ENCODE measurements at regions not wholly inside any gene's neighbourhood (a gene's known extent, or its start where the extent isn't known, plus 50 kb on each side); places are given as distances from the start of the nearest gene placed in this dataset.

DNA sequence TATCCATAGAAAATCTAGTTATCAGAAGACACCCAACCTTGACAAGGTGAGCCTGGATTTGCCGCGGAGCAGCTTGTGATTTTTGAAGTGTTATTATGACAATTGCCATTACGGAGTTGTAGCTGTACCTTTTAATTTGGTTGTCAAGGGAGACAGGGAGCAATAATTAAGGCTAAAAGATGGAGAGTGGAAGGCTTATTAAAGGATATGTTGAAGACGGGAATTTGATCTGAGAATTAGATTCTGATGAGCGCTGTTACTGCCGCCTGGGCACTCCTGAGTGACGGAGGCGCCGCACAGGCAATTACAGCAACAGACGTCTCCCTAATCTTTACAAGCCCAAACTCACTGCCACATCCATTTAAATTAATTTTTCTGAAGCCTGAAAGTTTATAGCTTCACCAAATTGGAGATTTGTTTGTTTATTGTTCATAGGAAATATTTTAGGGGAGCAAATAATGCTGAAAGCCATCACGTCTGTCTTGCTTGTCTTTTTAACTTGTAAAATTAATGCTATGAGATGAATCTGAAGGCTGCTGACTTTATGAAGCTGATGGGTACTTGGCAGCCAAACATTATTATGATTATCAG, 475.0 kb upstream of the ADARB2 start:
- H3K4me3 ChIP-seq = no peak overlapping the region
- H3K27ac ChIP-seq = no peak overlapping the region
- H3K9me3 ChIP-seq = no peaks in the 10 kb centered on the region
- TF ChIP-seq, protein P1, sequence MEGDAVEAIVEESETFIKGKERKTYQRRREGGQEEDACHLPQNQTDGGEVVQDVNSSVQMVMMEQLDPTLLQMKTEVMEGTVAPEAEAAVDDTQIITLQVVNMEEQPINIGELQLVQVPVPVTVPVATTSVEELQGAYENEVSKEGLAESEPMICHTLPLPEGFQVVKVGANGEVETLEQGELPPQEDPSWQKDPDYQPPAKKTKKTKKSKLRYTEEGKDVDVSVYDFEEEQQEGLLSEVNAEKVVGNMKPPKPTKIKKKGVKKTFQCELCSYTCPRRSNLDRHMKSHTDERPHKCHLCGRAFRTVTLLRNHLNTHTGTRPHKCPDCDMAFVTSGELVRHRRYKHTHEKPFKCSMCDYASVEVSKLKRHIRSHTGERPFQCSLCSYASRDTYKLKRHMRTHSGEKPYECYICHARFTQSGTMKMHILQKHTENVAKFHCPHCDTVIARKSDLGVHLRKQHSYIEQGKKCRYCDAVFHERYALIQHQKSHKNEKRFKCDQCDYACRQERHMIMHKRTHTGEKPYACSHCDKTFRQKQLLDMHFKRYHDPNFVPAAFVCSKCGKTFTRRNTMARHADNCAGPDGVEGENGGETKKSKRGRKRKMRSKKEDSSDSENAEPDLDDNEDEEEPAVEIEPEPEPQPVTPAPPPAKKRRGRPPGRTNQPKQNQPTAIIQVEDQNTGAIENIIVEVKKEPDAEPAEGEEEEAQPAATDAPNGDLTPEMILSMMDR (IDR thresholded peaks at IDR 0.05) = no peak
- no peaks in the 10 kb centered on the region for H3K4me1 ChIP-seq
- DNase-seq (no peak), ATAC-seq (no peak)
- H3K36me3 ChIP-seq = no peaks in the 10 kb centered on the region
- WGBS, 2 donors = 74 to 79% methylated on average over 11 of the region's 11 CpGs
- intact Hi-C loops (cut with DNase I) = no loop called here
- peaks cover 0 to 34% (median 0%) of the 10 kb centered on the region in 7 donors for H3K27me3 ChIP-seq

DNA sequence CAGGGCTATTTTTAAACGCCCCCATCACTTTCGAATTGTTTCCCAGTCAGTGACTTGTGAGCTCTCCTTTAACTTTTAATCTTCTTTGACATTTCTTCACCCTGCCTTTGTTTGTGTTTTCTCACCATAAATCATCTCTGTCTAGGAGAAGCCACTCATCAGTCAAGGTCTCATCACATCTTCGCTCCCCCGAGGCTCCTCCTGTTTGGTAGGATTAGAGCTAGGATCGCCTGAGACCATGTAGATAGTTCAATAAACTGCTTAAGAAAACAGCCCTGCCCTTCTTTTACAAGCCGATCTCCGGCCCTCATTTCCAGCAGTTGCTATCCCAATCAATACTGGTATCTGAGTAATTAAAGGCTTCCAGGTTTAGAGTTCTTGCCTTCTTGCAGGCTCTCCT, 472.8 kb upstream of the ADARB2 start:
- H3K36me3 ChIP-seq = no peaks in the 10 kb centered on the region
- no peak for DNase-seq
- H3K27me3 ChIP-seq = peaks cover 0 to 28% (median 0%) of the 10 kb centered on the region in 7 donors
- WGBS, 2 donors = 40 to 48% methylated on average over 7 of the region's 7 CpGs
- TF ChIP-seq, protein P1 (IDR thresholded peaks at IDR 0.05) = no peak
- H3K4me1 ChIP-seq = no peaks in the 10 kb centered on the region
- H3K4me3 ChIP-seq = no peak overlapping the region
- ATAC-seq = no peak
- no peak overlapping the region for H3K27ac ChIP-seq
- peaks cover 0 to 3% (median 0%) of the 10 kb centered on the region in 11 donors for H3K9me3 ChIP-seq
- intact Hi-C loops (cut with DNase I) = no loop called here

DNA sequence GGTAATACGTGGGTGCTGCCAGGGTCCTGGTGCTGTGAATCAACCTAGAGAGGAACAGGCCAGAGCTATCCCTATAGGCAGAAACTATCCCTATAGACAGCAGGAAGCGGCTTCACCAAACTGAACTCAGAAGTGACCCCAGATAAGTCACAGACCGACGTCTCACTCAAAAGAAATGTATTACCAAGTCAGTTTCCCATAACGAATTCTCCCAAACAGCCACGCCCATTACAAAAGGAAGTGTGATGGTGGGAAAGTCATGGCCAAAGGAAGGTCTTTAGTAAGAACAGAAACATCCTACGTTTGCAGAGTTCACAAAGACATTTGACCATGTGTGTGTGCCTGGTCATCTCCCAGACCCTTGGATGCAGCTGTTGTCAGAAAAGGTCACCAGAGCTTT, 470.8 kb upstream of the ADARB2 start:
- Histone ChIP-seq H3K27me3 (peaks cover 0 to 22% (median 0%) of the 10 kb centered on the region in 7 donors), H3K4me3 (no peak overlapping the region), H3K27ac (no peak overlapping the region), H3K9me3 (peaks cover 0 to 3% (median 0%) of the 10 kb centered on the region in 11 donors), H3K4me1 (no peaks in the 10 kb centered on the region), H3K36me3 (no peaks in the 10 kb centered on the region)
- 67 to 72% methylated on average over 7 of the region's 7 CpGs for WGBS, 2 donors
- TF ChIP-seq, protein P1 (IDR thresholded peaks at IDR 0.05) = no peak
- ATAC-seq (no peak), DNase-seq (no peak)
- intact Hi-C loops (cut with DNase I) = no loop called here

DNA sequence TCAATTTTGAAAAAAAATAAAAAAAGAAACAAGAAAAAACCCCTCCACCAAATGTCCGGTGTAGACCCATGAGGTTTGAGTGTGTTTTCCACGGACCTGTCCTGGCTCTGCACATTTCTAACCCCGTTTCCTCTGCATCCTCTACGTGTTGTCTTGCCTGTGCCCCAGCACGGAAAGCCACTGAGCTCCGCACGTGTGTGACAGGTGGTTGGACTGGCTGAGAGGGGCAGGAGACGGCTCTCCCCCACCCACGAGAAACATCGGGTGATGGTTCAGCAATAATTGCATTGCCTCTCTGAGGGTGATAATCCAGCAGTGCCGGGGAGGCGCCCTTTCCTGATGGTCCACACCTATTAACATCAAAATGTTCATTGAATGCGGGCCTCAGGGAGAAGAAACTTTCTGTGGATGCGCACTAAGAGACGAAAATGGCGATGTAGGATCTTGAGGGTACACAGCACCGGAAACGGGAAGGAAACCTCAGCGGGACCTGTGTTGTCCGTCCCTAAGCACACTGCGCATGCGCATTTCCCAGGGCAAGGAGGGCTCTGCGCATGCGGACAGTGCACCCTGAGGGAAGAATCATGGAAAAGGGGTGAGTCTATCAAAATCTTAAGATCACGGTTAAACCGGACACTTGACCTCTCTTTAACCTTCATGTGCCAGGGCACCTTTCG, 470.1 kb upstream of the ADARB2 start:
- intact Hi-C loops (cut with DNase I) = no loop called here
- DNase-seq = no peak
- TF ChIP-seq, protein P1 (IDR thresholded peaks at IDR 0.05) = no peak
- Histone ChIP-seq H3K27me3 (peaks cover 0 to 22% (median 0%) of the 10 kb centered on the region in 7 donors), H3K36me3 (no peaks in the 10 kb centered on the region), H3K4me3 (no peak overlapping the region), H3K4me1 (no peaks in the 10 kb centered on the region), H3K9me3 (peaks cover 0 to 3% (median 0%) of the 10 kb centered on the region in 11 donors), H3K27ac (no peak overlapping the region)
- ATAC-seq = no peak
- WGBS, 2 donors = 92 to 93% methylated on average over 27 of the region's 27 CpGs
